ENCODE measurements at regions not wholly inside any gene's neighbourhood (a gene's known extent, or its start where the extent isn't known, plus 50 kb on each side); places are given as distances from the start of the nearest gene placed in this dataset.

DNA sequence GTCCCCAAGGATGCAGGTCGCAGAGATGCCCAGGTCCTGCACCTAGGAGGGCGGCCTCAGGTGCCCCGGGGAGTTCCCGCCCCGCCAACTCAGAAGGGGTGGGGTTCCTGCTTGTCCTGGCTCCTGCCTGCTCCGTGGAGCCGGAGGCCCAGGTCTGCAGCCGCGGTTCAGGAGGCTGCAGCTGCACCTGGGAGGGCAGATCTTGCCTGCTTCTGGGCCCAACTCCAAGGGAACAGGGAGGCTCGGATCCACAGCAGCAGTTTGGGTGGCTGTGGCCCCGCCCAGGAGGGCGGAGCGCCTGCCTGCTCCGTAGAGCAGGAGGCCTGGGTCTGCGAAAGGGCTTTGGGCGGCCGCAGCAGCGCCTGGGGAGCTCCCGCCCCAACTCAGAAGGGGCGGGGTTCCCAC is 108.2 kb upstream of the EGR2 start:
- BruUV-seq (replicated peaks) = no TSS peak
- Histone ChIP-seq H3K9me3 (replicated peaks; ENCODE audit: control insufficient read depth, insufficient read depth, low read length) (no peaks in the 10 kb centered on the region), H3K79me2 (ENCODE audit: control insufficient read depth, insufficient read depth, low read length) (no peaks in the 10 kb centered on the region), H4K20me1 (replicated peaks; ENCODE audit: control insufficient read depth, extremely low read depth, insufficient read depth, low read length) (no peaks in the 10 kb centered on the region), H3K9me1 (replicated peaks; ENCODE audit: control insufficient read depth, extremely low read depth, insufficient read depth, low read length) (no peaks in the 10 kb centered on the region), H2AFZ (ENCODE audit: low read depth, low read length) (no peak overlapping the region), H3K4me1 (ENCODE audit: control insufficient read depth, extremely low read depth, insufficient read depth, low read length) (no peaks in the 10 kb centered on the region), H3K4me3 (replicated peaks in 1 of 3; ENCODE audit: insufficient read depth in 1 of 3, low read depth in 1 of 3, low read length in 3 of 3) (no peak overlapping the region), H3K4me2 (ENCODE audit: insufficient read depth, low read length) (no peak overlapping the region), H3K27me3 (ENCODE audit: control insufficient read depth in 2 of 2, insufficient read depth in 2 of 2, low read length in 2 of 2) (no peaks in the 10 kb centered on the region), H3K36me3 (ENCODE audit: control insufficient read depth in 2 of 2, extremely low read depth in 1 of 2, insufficient read depth in 2 of 2, low read length in 2 of 2) (no peaks in the 10 kb centered on the region), H3K27ac (ENCODE audit: insufficient read depth, low read depth, low read length) (no peak overlapping the region), H3K9ac (replicated peaks; ENCODE audit: extremely low read depth, insufficient read depth, low read length) (no peak overlapping the region)
- TF ChIP-seq, protein P1, sequence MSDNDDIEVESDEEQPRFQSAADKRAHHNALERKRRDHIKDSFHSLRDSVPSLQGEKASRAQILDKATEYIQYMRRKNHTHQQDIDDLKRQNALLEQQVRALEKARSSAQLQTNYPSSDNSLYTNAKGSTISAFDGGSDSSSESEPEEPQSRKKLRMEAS (IDR thresholded peaks at IDR 0.05; ENCODE audit: insufficient read depth, insufficient read length) = no peak
- TF ChIP-seq MYC (IDR thresholded peaks at IDR 0.05; ENCODE audit: low read depth, low read length) = no peak
- no peak for TF ChIP-seq FOS (IDR thresholded peaks at IDR 0.05; ENCODE audit: borderline replicate concordance, insufficient read depth, low read length)
- no peak for TF ChIP-seq GATA2 (IDR thresholded peaks at IDR 0.05; ENCODE audit: insufficient read depth, insufficient read length, low read depth, low read length)
- no peak for TF ChIP-seq JUN (IDR thresholded peaks at IDR 0.05; ENCODE audit: borderline replicate concordance, insufficient read depth, insufficient read length, low read depth)
- TF ChIP-seq, protein P2, sequence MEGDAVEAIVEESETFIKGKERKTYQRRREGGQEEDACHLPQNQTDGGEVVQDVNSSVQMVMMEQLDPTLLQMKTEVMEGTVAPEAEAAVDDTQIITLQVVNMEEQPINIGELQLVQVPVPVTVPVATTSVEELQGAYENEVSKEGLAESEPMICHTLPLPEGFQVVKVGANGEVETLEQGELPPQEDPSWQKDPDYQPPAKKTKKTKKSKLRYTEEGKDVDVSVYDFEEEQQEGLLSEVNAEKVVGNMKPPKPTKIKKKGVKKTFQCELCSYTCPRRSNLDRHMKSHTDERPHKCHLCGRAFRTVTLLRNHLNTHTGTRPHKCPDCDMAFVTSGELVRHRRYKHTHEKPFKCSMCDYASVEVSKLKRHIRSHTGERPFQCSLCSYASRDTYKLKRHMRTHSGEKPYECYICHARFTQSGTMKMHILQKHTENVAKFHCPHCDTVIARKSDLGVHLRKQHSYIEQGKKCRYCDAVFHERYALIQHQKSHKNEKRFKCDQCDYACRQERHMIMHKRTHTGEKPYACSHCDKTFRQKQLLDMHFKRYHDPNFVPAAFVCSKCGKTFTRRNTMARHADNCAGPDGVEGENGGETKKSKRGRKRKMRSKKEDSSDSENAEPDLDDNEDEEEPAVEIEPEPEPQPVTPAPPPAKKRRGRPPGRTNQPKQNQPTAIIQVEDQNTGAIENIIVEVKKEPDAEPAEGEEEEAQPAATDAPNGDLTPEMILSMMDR (IDR thresholded peaks at IDR 0.05; ENCODE audit: extremely low read depth in 1 of 2, insufficient read depth in 1 of 2, low read depth in 1 of 2, low read length in 2 of 2) = no peak
- TF ChIP-seq EZH2 (IDR thresholded peaks at IDR 0.05; ENCODE audit: borderline replicate concordance, low read depth, low read length, severe bottlenecking) = no peak
- no peak for TF ChIP-seq POLR2A (IDR thresholded peaks at IDR 0.05; ENCODE audit: low read depth, low read length)
- no peak for TF ChIP-seq POLR2AphosphoS5 (IDR thresholded peaks at IDR 0.05; ENCODE audit: insufficient read depth, low read depth, low read length)
- DNase-seq (ENCODE audit: low read depth, low spot score) = no peak
- no peak for FAIRE-seq
- ChIA-PET POLR2A (no interaction called here), CTCF (no interaction called here)
- intact Hi-C loops (cut with micrococcal nuclease) (no loop called here), dilution Hi-C loops (cut with MboI; ENCODE audit: extremely low pct_ligation_motif_present, low sequenced_read_pairs) (no loop called here)

Data from endothelial cell of umbilical vein (primary cell).